D721Med (cell line): ENCODE measurements at regions not wholly inside any gene's neighbourhood (a gene's known extent, or its start where the extent isn't known, plus 50 kb on each side); places are given as distances from the start of the nearest gene placed in this dataset.

Experiments used
- DNase-seq: peaks from one replicate; pipeline ENCODE4 v3.0.0; 2011; ENCODE audit warnings: low spot score; ENCODE audit not compliant: insufficient read length
- FAIRE-seq: peaks from 2 replicates; lab custom pipeline; 2011; peaks lifted over from hg19 to GRCh38; lab: Jason Lieb, UNC
- CTCF ChIP-seq: IDR thresholded peaks from 2 replicates; pipeline ENCODE4 v1.5.1; 2012; ENCODE audit warnings: mild to moderate bottlenecking, control low read depth; ENCODE audit not compliant: insufficient read depth; ENCODE audit errors: missing control alignments

- FAIRE-seq (no peak), DNase-seq (no peak)
- TF ChIP-seq CTCF, result no peak
Observed at GRCh38 chr1:2928366-2929325, 92.6 kb upstream of the ACTRT2 start.

GRCh38 chr1:2929335-2929734 lies 91.9 kb upstream of the ACTRT2 start:
- no peak for TF ChIP-seq CTCF
- FAIRE-seq (no peak), DNase-seq (no peak)

- DNase-seq, result no peak
- no peak for FAIRE-seq
- no peak for TF ChIP-seq CTCF
Observed at GRCh38 chr1:2930016-2930815, 91.1 kb upstream of the ACTRT2 start.

- FAIRE-seq, result no peak
- no peak for DNase-seq
- TF ChIP-seq CTCF, result no peak
Observed at GRCh38 chr1:2930913-2931723, 90.1 kb upstream of the ACTRT2 start.

GRCh38 chr1:2931724-2932401 lies 89.4 kb upstream of the ACTRT2 start:
- TF ChIP-seq CTCF, result no peak
- no peak for FAIRE-seq
- DNase-seq, result no peak

GRCh38 chr1:2932671-2933350 lies 88.5 kb upstream of the ACTRT2 start:
- FAIRE-seq, result no peak
- no peak for DNase-seq
- TF ChIP-seq CTCF, result no peak
